NCI-H1436 (cell line): ENCODE measurements at regions not wholly inside any gene's neighbourhood (a gene's known extent, or its start where the extent isn't known, plus 50 kb on each side); places are given as distances from the start of the nearest gene placed in this dataset.
"Not testable (repeated sequence)": the region's sequence is repeated elsewhere in the genome, so short reads cannot be mapped to it uniquely, and the experiment has no call there.

Experiments
- DNase-seq: peaks from one replicate; lab custom pipeline; 2025; lab: John Stamatoyannopoulos, UW

DNA sequence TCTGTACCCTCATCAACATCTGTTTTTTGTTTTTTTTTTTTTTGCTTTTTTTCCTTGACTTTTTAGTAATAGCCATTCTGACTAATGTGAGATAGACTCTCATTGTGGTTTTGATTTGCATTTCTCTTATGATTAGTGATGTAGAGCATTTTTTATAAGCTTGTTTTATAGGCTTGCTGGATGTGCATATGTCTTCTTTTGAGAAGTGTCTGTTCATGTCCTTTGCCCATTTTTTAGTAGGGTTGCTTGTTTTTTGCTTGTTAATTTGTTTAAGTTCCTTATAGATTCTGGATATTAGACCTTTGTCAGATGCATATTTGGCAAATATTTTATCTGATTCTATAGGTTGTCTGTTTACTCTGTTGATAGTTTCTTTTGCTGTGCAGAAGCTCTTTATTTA lies 53.5 kb upstream of the FAR1 start:
- DNase-seq, result not testable (repeated sequence)

DNA sequence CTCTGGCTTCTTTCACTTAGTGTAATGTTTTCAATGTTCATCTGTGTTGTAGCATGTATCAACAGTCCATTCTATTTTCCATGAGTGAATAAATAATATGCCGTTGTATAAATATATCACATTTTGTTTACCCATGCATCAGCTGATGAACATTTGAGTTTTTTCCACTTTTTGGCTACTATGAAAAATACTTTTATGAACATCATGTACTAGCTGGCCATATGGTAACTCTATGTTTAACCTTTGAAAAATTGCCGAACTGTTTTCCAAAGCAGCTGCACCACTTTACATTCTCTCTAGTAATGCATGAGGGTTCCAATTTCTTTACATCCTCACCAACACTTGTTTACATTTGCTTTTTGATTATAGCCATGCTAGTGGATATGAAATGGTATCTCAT lies 59.8 kb upstream of the FAR1 start:
- no peak for DNase-seq

DNA sequence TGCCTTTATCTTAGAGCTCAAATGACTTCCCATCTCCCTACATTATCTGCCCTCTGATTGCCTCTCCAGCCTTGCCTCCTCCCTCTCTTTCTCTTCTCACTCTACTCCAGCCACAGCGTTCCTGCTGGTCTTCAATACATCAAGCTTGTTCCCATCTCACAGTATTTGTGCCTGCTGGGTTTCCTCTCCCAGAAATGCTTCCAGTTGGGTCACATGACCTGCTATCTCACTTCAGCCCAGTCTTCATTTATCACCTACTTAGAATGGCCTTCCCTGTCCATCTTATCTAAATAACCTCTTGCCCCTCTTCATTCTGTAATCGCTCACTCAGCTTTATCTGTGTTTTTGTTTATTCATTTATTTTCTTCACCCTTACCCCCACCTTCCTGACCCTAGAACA lies 61.8 kb upstream of the FAR1 start:
- DNase-seq, result no peak

GRCh38 chr11:13603661-13604060 lies 64.8 kb upstream of the FAR1 start:
- DNase-seq, result no peak

GRCh38 chr11:13602844-13603243 lies 65.6 kb upstream of the FAR1 start:
- DNase-seq, result no peak

GRCh38 chr11:13596611-13597326 lies 71.7 kb upstream of the FAR1 start:
- DNase-seq, result no peak

DNA sequence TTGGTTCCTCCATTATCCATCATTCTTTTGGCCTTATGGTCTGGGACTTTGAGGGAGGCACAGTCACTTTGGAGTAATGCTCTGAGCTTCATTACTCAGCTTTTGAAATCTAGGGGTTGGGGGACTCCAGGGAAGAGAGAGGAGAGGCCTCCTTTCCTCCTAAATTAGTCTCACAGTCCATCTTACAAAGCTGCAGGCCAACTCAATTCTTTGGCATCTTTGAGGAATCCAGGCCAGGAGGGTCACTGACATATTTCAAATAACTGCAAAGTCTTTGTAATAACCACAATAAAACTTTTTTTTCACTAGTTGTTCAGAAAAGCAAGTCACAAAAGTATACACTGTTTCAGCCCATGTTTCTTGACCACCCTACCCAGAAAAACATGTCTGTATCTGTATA lies 73.3 kb upstream of the FAR1 start:
- no peak for DNase-seq

DNA sequence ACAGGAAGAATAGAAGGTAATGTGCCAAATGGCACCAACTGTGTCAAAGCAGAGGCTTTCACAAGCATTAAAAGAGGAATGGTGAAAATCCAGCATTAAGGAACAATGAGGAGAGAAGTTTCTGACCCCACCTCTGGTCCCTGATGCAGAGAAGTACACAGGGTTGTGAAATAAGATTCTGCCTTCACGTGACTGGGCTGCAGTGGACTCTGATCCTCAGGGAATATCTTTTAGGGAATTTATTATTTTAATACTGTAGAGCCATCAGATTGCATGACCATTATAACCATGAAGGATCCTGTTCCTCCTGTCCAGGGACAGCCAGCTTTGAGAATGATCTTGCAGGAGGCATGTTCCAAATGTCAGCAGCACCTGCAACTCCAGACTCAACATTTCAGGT lies 74.4 kb upstream of the FAR1 start:
- no peak for DNase-seq

DNA sequence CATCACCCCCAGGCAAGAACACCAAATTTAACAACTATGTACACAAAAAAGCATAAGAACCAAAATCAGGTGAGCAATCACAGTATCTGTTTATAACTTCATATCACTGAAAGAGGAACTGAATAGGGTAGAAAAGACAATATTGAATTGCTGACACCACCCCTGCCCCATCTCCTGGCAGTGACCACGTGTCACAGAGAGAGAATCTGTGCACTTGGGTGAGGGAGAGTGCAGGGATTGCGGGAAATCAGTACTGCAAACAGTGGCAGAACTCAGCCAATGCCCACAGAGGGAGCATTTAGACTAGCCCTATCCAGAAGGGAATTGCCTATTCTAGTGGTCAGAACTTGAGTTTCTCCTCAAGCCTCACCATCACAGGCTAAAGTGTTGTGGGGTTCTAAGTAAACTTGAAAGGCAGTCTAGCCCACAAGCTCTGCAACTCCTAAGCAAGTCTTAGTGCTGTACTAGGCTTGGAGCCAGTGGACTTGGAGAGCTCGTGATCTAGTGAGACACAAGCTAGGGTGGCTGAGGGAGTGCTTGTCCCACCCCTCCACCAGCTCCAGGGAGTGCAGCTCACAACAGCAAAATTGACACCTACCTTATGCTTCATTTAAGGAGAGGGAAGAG lies 82.8 kb upstream of the PTH start:
- no peak for DNase-seq

- no peak for DNase-seq
Observed at GRCh38 chr11:13577881-13578280, 82.1 kb upstream of the PTH start.

DNA sequence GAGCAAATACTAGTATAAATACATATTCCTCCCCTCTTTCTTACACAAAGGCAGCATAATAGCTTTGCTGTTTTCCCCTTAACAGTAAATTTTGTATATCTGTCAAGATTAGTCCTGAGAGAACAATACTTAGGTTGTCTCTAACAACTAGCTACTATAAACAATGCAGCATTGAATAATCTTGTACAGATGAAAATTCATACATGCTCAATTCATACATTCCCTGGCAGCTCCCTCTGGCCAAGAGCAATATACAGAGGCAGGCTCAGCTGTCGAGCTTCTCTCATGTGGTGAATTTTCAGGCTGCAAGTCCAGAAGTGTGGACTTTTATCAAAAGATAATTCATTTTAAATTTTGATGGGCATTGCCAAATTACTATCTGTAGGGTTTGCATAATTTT lies 81.2 kb upstream of the PTH start:
- DNase-seq, result no peak

- not testable (repeated sequence) for DNase-seq
Observed at GRCh38 chr11:13575385-13575784, 79.6 kb upstream of the PTH start.

DNA sequence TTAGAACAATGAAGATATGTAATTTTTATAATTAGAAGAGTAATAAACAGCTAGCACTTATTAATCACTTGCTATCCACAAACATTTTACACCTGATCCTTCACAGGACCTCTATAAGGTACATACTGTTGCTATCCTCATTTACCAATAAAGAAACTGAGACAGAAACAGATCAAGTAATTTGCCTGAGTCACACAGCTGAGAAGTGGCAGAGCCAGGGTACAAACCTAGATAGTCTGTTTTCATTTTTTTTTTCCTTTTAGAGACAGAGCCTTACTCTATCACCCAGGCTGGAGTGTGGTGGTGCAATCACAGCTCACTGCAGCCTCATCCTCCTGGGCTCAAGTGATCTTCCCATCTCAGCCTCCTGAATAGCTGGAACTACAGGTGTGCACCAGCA lies 71.8 kb upstream of the PTH start:
- DNase-seq, result no peak

- no peak for DNase-seq
Observed at GRCh38 chr11:13561860-13562259, 66.1 kb upstream of the PTH start.

DNA sequence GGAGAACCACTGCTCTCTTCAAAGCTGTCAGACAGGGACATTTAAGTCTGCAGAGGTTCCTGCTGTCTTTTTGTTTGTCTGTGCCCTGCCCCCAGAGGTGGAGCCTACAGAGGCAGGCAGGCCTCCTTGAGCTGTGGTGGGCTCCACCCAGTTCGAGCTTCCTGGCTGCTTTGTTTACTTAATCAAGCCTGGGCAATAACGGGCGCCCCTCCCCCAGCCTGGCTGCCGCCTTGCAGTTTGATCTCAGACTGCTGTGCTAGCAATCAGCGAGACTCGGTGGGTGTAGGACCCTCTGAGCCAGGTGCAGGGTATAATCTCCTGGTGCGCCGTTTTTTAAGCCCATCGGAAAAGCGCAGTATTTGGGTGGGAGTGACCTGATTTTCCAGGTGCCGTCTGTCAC lies 64.5 kb upstream of the PTH start:
- peak; percentile 3 for DNase-seq

- no peak for DNase-seq
Observed at GRCh38 chr11:13552784-13553183, 57.0 kb upstream of the PTH start.

GRCh38 chr11:13551834-13552233 lies 56.0 kb upstream of the PTH start:
- DNase-seq, result no peak

GRCh38 chr11:13550761-13551160 lies 55.0 kb upstream of the PTH start:
- no peak for DNase-seq

DNA sequence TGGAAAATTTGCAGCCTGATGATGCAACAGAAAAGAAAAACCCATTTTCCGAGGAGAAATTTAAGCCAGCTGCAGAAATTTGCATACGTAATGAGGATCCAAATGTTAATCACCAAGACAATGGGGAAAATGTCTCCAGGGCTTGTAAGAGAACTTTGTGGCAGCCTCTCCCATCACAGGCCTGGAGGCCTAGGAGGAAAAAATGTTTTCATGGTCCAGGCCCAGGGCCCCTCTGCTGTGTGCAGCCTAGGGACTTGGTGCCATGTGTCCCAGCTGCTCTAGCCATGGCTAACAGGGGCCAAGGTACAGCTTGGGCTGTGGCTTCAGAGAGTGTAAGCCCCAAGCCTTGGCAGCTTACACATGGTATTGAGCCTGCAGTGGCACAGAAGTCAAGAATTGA lies 50.3 kb upstream of the PTH start:
- DNase-seq, result not testable (repeated sequence)
